HG03457 (cell line): ENCODE measurements at regions not wholly inside any gene's neighbourhood (a gene's known extent, or its start where the extent isn't known, plus 50 kb on each side); places are given as distances from the start of the nearest gene placed in this dataset.

ENCODE experiments used
- ATAC-seq: cut with Tn5 transposase; IDR thresholded peaks from one replicate; pipeline ENCODE4 v1.9.1; 2021; ENCODE audit warnings: moderate number of reproducible peaks; ENCODE audit not compliant: unreplicated experiment

- ATAC-seq: no peak
These were observed 203.1 kb upstream of the CAMK1G start for GRCh38 chr1:209380420-209380819.

GRCh38 chr1:209382231-209383100, 201.0 kb upstream of the CAMK1G start:
- no peak for ATAC-seq

- ATAC-seq: no peak
These were observed 200.1 kb upstream of the CAMK1G start for GRCh38 chr1:209383422-209383821.

GRCh38 chr1:209383907-209384709, 199.4 kb upstream of the CAMK1G start:
- no peak for ATAC-seq

GRCh38 chr1:209384710-209385550, 198.6 kb upstream of the CAMK1G start:
- ATAC-seq: no peak

GRCh38 chr1:209386156-209386555, 197.4 kb upstream of the CAMK1G start:
- no peak for ATAC-seq

GRCh38 chr1:209387271-209387968, 196.1 kb upstream of the CAMK1G start:
- ATAC-seq: no peak

GRCh38 chr1:209387969-209388329, 195.6 kb upstream of the CAMK1G start:
- ATAC-seq: no peak

GRCh38 chr1:209388358-209388757, 195.2 kb upstream of the CAMK1G start:
- ATAC-seq: no peak

GRCh38 chr1:209389258-209389657, 194.3 kb upstream of the CAMK1G start:
- ATAC-seq: no peak

GRCh38 chr1:209389975-209390374, 193.5 kb upstream of the CAMK1G start:
- ATAC-seq: no peak

GRCh38 chr1:209390764-209391163, 192.8 kb upstream of the CAMK1G start:
- no peak for ATAC-seq

GRCh38 chr1:209391792-209392191, 191.7 kb upstream of the CAMK1G start:
- no peak for ATAC-seq

GRCh38 chr1:209395169-209395568, 188.3 kb upstream of the CAMK1G start:
- no peak for ATAC-seq

- no peak for ATAC-seq
These were observed 186.1 kb upstream of the CAMK1G start for GRCh38 chr1:209397371-209397770.

- ATAC-seq: no peak
These were observed 185.6 kb upstream of the CAMK1G start for GRCh38 chr1:209397910-209398309.

GRCh38 chr1:209398313-209398991, 185.1 kb upstream of the CAMK1G start:
- ATAC-seq: no peak

GRCh38 chr1:209399800-209400199, 183.7 kb upstream of the CAMK1G start:
- no peak for ATAC-seq

- no peak for ATAC-seq
These were observed 182.9 kb upstream of the CAMK1G start for GRCh38 chr1:209400351-209401220.
